ENCODE measurements at regions not wholly inside any gene's neighbourhood (a gene's known extent, or its start where the extent isn't known, plus 50 kb on each side); places are given as distances from the start of the nearest gene placed in this dataset.

GRCh38 chr20:56954797-56955196 is 311.6 kb downstream of the BMP7 start:
- Histone ChIP-seq H3K9me3 (ENCODE audit: low read depth) (no peaks in the 10 kb centered on the region), H3K4me2 (no peak overlapping the region), H3K27ac (no peak overlapping the region), H3K36me3 (replicated peaks; ENCODE audit: insufficient read depth, low read depth) (no peaks in the 10 kb centered on the region), H3K27me3 (peaks cover 3% of the 10 kb centered on the region), H2AFZ (no peak overlapping the region), H3K4me3 (no peak overlapping the region), H4K20me1 (ENCODE audit: insufficient read depth, poor library complexity, severe bottlenecking) (no peaks in the 10 kb centered on the region), H3K79me2 (no peaks in the 10 kb centered on the region), H3K4me1 (ENCODE audit: insufficient read depth) (peaks cover 10% of the 10 kb centered on the region), H3K9me2 (replicated peaks; ENCODE audit: insufficient read depth) (no peaks in the 10 kb centered on the region)
- no peak for DNase-seq (ENCODE audit: low spot score)
- no peak for TF ChIP-seq EZH2 (IDR thresholded peaks at IDR 0.05; ENCODE audit: borderline replicate concordance)
- TF ChIP-seq CTCF (IDR thresholded peaks at IDR 0.05; ENCODE audit: poor library complexity): no peak
- no peak for TF ChIP-seq EZH2phosphoT487 (IDR thresholded peaks at IDR 0.05; ENCODE audit: low read depth, severe bottlenecking, unreplicated experiment)
- 87% methylated on average over 15 of the region's 15 CpGs for WGBS (ENCODE audit: low lambda C conversion rate, missing lambda C conversion rate)

- Histone ChIP-seq H3K36me3 (replicated peaks; ENCODE audit: insufficient read depth, low read depth) (no peaks in the 10 kb centered on the region), H3K4me3 (no peak overlapping the region), H4K20me1 (ENCODE audit: insufficient read depth, poor library complexity, severe bottlenecking) (no peaks in the 10 kb centered on the region), H3K9me3 (ENCODE audit: low read depth) (no peaks in the 10 kb centered on the region), H3K79me2 (no peaks in the 10 kb centered on the region), H3K4me2 (no peak overlapping the region), H3K4me1 (ENCODE audit: insufficient read depth) (peaks cover 10% of the 10 kb centered on the region), H2AFZ (no peak overlapping the region), H3K9me2 (replicated peaks; ENCODE audit: insufficient read depth) (no peaks in the 10 kb centered on the region), H3K27me3 (no peaks in the 10 kb centered on the region), H3K27ac (no peak overlapping the region)
- DNase-seq (ENCODE audit: low spot score): no peak
- TF ChIP-seq EZH2 (IDR thresholded peaks at IDR 0.05; ENCODE audit: borderline replicate concordance) (no peak), CTCF (IDR thresholded peaks at IDR 0.05; ENCODE audit: poor library complexity) (no peak), EZH2phosphoT487 (IDR thresholded peaks at IDR 0.05; ENCODE audit: low read depth, severe bottlenecking, unreplicated experiment) (no peak)
- 61% methylated on average over 9 of the region's 9 CpGs for WGBS (ENCODE audit: low lambda C conversion rate, missing lambda C conversion rate)
Measured at GRCh38 chr20:56955680-56956079, 310.8 kb downstream of the BMP7 start.

GRCh38 chr20:56956534-56956933 is 309.9 kb downstream of the BMP7 start:
- WGBS (ENCODE audit: low lambda C conversion rate, missing lambda C conversion rate): 85% methylated on average over 7 of the region's 7 CpGs
- H3K79me2 ChIP-seq: no peaks in the 10 kb centered on the region
- no peak for TF ChIP-seq CTCF (IDR thresholded peaks at IDR 0.05; ENCODE audit: poor library complexity)
- no peak overlapping the region for H3K27ac ChIP-seq
- H3K36me3 ChIP-seq (replicated peaks; ENCODE audit: insufficient read depth, low read depth): no peaks in the 10 kb centered on the region
- no peaks in the 10 kb centered on the region for H3K27me3 ChIP-seq
- H3K4me3 ChIP-seq: no peak overlapping the region
- H3K9me2 ChIP-seq (replicated peaks; ENCODE audit: insufficient read depth): no peaks in the 10 kb centered on the region
- no peak overlapping the region for H3K4me2 ChIP-seq
- no peak overlapping the region for H2AFZ ChIP-seq
- no peak for DNase-seq (ENCODE audit: low spot score)
- no peaks in the 10 kb centered on the region for H4K20me1 ChIP-seq (ENCODE audit: insufficient read depth, poor library complexity, severe bottlenecking)
- no peaks in the 10 kb centered on the region for H3K9me3 ChIP-seq (ENCODE audit: low read depth)
- peaks cover 10% of the 10 kb centered on the region for H3K4me1 ChIP-seq (ENCODE audit: insufficient read depth)
